AG20443 (cell line): ENCODE measurements at regions not wholly inside any gene's neighbourhood (a gene's known extent, or its start where the extent isn't known, plus 50 kb on each side); places are given as distances from the start of the nearest gene placed in this dataset.

Experiments used
- DNase-seq: peaks from one replicate; pipeline ENCODE4 v3.0.0; 2012; ENCODE audit warnings: low spot score, mixed read lengths

GRCh38 chr2:187274146-187274545 lies 173.9 kb downstream of the CALCRL start:
- no peak for DNase-seq

GRCh38 chr2:187272255-187272654 lies 175.8 kb downstream of the CALCRL start:
- DNase-seq: no peak

GRCh38 chr2:187271825-187272224 lies 176.2 kb downstream of the CALCRL start:
- no peak for DNase-seq

DNA sequence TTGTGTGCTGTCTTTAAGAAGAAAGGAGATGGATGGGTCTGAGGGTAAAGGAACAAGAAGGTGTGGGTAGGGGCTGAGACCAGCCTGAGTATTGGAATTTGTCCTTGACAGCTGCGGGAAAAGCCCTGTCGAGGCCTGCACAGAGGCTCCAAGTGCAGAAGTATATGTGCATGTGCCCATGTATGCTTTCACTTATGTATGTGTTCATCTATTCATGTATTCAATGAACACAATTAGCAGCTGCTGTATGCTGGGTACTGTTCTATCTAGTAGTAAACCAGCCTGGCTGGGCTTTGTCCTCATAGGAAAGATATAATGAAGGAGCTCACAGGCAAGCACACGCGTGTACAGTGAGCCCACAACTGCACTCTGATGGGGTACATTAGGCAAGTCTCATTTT lies 181.4 kb downstream of the CALCRL start:
- no peak for DNase-seq

GRCh38 chr2:187266147-187266546 lies 181.9 kb downstream of the CALCRL start:
- no peak for DNase-seq

- DNase-seq: no peak
These were observed 183.4 kb downstream of the CALCRL start for GRCh38 chr2:187264612-187265011.

- no peak for DNase-seq
These were observed 184.1 kb downstream of the CALCRL start for GRCh38 chr2:187263675-187264560.

DNA sequence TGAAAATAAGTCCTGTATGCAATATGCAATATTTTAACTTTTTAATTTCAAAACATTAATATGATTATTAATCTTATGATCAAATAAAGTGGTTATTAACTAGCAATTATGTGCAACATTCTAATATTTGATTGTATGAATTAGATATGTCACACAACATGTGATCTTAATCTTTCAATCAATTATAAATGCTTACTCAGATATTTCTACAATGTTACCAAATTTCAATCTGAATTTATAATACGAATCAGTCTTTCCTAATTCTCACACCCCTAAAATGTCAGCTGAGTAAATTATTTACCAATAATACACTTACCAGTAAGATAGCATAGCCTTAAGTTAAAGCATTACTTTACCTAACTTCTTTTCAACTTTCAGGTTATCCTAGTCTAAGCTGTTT lies 186.3 kb downstream of the CALCRL start:
- no peak for DNase-seq

DNA sequence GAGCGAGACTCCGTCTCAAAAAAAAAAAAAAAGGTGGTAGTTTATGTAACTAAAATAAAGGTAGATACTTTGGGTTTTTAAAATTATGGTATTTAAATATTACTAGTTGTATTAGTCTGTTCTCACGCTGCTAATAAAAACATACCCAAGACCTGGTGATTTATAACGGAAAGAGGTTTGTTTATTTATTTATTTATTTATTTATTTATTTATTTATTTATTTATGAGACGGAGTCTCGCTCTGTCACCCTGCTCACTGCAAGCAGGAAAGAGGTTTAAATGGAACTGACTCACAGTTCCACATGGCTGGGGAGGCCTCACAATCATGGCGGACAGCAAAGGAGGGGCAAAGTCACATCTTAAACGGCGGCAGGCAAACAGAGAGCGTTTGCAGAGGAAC lies 196.0 kb downstream of the CALCRL start:
- DNase-seq: no peak

GRCh38 chr2:187250137-187250536 lies 197.9 kb downstream of the CALCRL start:
- DNase-seq: no peak

GRCh38 chr2:187233811-187234210 lies 214.2 kb downstream of the CALCRL start:
- DNase-seq: peak; percentile 6

DNA sequence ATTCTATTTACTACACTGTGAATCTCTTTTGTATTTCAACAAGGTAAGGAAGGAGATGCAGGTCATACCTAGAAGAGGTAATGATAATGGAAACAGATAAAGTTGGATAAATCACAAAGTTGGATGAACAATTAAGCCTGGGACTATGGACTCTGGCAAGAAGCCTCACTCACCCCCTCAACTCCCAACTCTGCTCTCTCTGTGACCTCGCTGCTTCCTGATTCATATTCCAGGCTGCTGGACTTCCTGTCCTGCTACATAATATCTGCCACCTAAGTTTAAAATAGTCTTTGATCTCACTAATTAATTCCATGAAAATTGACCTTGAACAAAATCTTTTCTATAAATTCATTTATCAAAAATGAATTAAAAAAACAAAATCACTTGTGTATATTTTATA lies 215.3 kb downstream of the CALCRL start:
- DNase-seq: no peak

- no peak for DNase-seq
These were observed 218.0 kb downstream of the CALCRL start for GRCh38 chr2:187230088-187230487.

DNA sequence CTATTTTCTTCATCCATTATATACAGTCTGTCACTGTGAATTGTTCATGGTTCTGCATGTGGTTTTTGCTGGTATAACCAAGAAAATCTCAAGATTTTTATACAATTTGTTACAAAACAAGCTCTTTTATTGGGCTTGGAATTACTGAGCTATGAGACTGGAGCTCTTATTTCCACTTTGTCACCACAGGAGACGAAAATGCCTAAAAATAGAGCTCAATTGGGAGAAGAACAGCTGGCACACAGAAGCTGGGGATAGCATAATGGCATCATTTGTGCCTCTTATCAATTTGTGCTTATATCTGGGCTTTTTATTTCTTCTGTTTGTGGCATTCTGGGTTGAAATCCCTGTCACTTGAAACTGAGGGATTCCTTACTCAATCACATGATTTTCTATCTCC lies 219.1 kb downstream of the CALCRL start:
- DNase-seq: no peak

DNA sequence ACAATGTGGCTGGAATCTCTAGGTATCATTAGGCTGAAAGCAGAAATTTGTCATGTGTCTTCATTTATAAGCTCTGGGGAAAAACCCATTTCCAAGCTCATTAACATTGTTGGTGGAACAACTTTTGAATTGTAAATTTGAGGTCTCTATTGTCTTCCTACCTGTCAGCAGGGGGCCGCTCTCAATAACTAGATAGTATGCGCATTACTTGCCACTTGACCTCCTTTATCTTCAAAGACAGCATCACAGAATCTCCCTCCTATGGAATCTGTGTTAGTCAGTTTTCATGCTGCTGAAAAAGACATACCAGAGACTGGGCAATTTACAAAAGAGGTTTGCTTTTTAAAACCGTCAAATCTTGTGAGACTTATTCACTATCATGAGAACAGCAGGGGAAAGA lies 223.1 kb downstream of the CALCRL start:
- DNase-seq: no peak

GRCh38 chr2:187220071-187220470 lies 228.0 kb downstream of the CALCRL start:
- no peak for DNase-seq

GRCh38 chr2:187215532-187216240 lies 232.4 kb downstream of the CALCRL start:
- no peak for DNase-seq

- no peak for DNase-seq
These were observed 233.7 kb downstream of the CALCRL start for GRCh38 chr2:187214306-187214705.

DNA sequence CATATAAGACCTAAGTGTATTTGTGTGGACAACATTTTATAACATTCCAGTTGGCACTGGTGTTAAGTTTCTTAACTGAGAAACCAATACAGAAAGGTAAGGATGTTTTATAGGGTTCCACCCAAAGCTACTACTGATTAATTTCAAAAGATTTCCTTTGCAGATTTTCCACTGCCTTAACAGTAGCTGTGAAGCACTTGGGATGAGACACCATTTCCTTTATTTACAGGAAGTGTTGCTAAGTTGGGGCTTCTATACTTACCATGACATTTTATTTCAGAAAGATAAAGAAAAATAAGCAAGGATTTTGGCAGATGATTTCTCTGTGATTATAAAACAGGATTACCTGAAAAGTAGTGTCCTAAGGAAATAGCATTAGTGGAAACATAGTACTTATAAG lies 234.3 kb downstream of the CALCRL start:
- DNase-seq: no peak

DNA sequence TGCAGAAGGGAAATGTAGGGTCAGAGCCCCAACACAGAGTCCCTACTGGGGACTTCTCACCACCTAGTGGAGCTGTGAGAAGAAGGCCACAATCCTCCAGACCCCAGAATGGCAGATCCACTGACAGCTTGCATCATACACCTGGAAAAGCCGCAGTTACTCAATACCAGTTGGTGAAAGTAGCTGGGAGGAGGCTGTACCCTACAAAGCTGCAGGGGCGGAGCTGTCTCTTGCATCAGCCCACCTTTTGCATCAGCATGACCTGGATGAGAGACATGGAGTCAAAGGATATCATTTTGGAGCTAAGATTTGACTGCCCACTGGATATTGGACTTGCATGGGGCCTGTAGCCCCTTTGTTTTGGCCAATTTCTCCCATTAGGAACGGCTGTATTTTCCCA lies 237.3 kb downstream of the CALCRL start:
- DNase-seq: no peak

- DNase-seq: no peak
These were observed 239.8 kb downstream of the CALCRL start for GRCh38 chr2:187208199-187208785.

GRCh38 chr2:187207126-187207525 lies 240.9 kb downstream of the CALCRL start:
- no peak for DNase-seq

GRCh38 chr2:187206471-187206870 lies 241.6 kb downstream of the CALCRL start:
- DNase-seq: no peak
